Liver (tissue), 7 donors: ENCODE measurements at regions not wholly inside any gene's neighbourhood (a gene's known extent, or its start where the extent isn't known, plus 50 kb on each side); places are given as distances from the start of the nearest gene placed in this dataset.

Experiments
- DNase-seq: peaks from one replicate; pipeline ENCODE4 v3.0.0-alpha.2; 2017; ENCODE audit warnings: low spot score
- H3K27ac ChIP-seq, 2 donors: one replicate each; pipeline ENCODE4 v1.7.0; 2013; ENCODE audit warnings: inconsistent platforms in 2 of 2, low read length in 2 of 2, control low read depth in 1 of 2, low read depth in 1 of 2, mild to moderate bottlenecking in 1 of 2
- H3K27me3 ChIP-seq, 4 donors: one replicate each; pipeline versions ENCODE4 v1.6.1 to v1.7.0; 2013; ENCODE audit warnings: low read length in 3 of 4, inconsistent platforms in 1 of 4, mild to moderate bottlenecking in 1 of 4, moderate library complexity in 1 of 4; ENCODE audit not compliant: control insufficient read depth in 4 of 4, insufficient read depth in 4 of 4
- H3K36me3 ChIP-seq, 4 donors: one replicate each; pipeline versions ENCODE4 v1.6.1 to v1.7.0; 2013; ENCODE audit warnings: low read length in 3 of 4, mild to moderate bottlenecking in 3 of 4, low read depth in 1 of 4, moderate library complexity in 1 of 4; ENCODE audit not compliant: control insufficient read depth in 4 of 4, insufficient read depth in 3 of 4
- H3K4me1 ChIP-seq, 4 donors: one replicate each; pipeline versions ENCODE4 v1.6.1 to v1.7.0; 2013; ENCODE audit warnings: low read length in 3 of 4, mild to moderate bottlenecking in 3 of 4, moderate library complexity in 1 of 4; ENCODE audit not compliant: control insufficient read depth in 4 of 4, insufficient read depth in 4 of 4
- H3K4me3 ChIP-seq, 3 donors: one replicate each; pipeline versions ENCODE4 v1.6.1 to v1.7.0; 2013; ENCODE audit warnings: low read length in 3 of 3, control low read depth in 1 of 3, low read depth in 1 of 3, mild to moderate bottlenecking in 1 of 3
- H3K9ac ChIP-seq, 2 donors: one replicate each; pipeline ENCODE4 v1.7.0; 2013; ENCODE audit warnings: low read length in 2 of 2, mild to moderate bottlenecking in 2 of 2, moderate library complexity in 2 of 2, control low read depth in 1 of 2, low read depth in 1 of 2
- H3K9me3 ChIP-seq, 4 donors: one replicate each; pipeline versions ENCODE4 v1.6.1 to v1.7.0; 2013; ENCODE audit warnings: low read length in 3 of 4; ENCODE audit not compliant: control insufficient read depth in 4 of 4
- EGR1 ChIP-seq, 2 donors: IDR thresholded peaks; 2 replicates each; pipeline ENCODE4 v1.6.1; 2016 to 2018; ENCODE audit warnings: antibody characterized with exemption in 2 of 2, low read depth in 2 of 2
- FOXA1 ChIP-seq: IDR thresholded peaks from 2 replicates; pipeline ENCODE4 v1.6.1; 2016; ENCODE audit warnings: antibody characterized with exemption
- FOXA2 ChIP-seq: IDR thresholded peaks from 2 replicates; pipeline ENCODE4 v1.6.1; 2016; ENCODE audit warnings: antibody characterized with exemption
- HNF4A ChIP-seq, 2 donors: conservative IDR thresholded peaks; 2 replicates each; pipeline ENCODE4 v1.6.1; 2016; ENCODE audit warnings: antibody characterized with exemption in 2 of 2, mild to moderate bottlenecking in 2 of 2
- HNF4G ChIP-seq: IDR thresholded peaks from 2 replicates; pipeline ENCODE4 v1.6.1; 2016; ENCODE audit warnings: antibody characterized with exemption
- NR2F2 ChIP-seq: IDR thresholded peaks from 2 replicates; pipeline ENCODE4 v1.6.1; 2016; ENCODE audit warnings: antibody characterized with exemption
- REST ChIP-seq: IDR thresholded peaks from 2 replicates; pipeline ENCODE4 v1.6.1; 2016; ENCODE audit warnings: antibody characterized with exemption, mild to moderate bottlenecking
- RXRA ChIP-seq, 2 donors: IDR thresholded peaks; 2 replicates each; pipeline ENCODE4 v1.6.1; 2017 to 2018; ENCODE audit warnings: antibody characterized with exemption in 2 of 2, mild to moderate bottlenecking in 1 of 2
- TAF1 ChIP-seq: conservative IDR thresholded peaks from 2 replicates; pipeline ENCODE4 v1.6.1; 2016; ENCODE audit warnings: antibody characterized with exemption, mild to moderate bottlenecking
- YY1 ChIP-seq: IDR thresholded peaks from 2 replicates; pipeline ENCODE4 v1.6.1; 2016; ENCODE audit warnings: antibody characterized with exemption, mild to moderate bottlenecking
- WGBS: extraction: QIAGEN DNeasy Blood & Tissue Kit; methylation state at CpG from one replicate; pipeline ENCODE4 v1.1.7; 2013; 5-methylcytosine and 5-hydroxymethylcytosine counted together
- TF ChIP-seq, protein P1 (sequence below): IDR thresholded peaks from 2 replicates; pipeline ENCODE4 v1.6.1; 2016; ENCODE audit warnings: antibody characterized with exemption
- TF ChIP-seq, protein P2 (sequence below): IDR thresholded peaks from 2 replicates; pipeline ENCODE4 v1.6.1; 2016; ENCODE audit warnings: antibody characterized with exemption
- donor health status: healthy.
- donor health status: healthy.
- donor health status: healthy.
- donor health status: healthy.

- WGBS, result 92% methylated on average over 3 of the region's 3 CpGs
These were observed 147.1 kb upstream of the IRX6 start for GRCh38 chr16:55176901-55177300.

GRCh38 chr16:55179411-55179810, 144.6 kb upstream of the IRX6 start:
- no peaks in the 10 kb centered on the region for H3K36me3 ChIP-seq
- no peak for DNase-seq
- H3K9me3 ChIP-seq, result peaks cover 0 to 4% (median 2%) of the 10 kb centered on the region in 4 donors
- H3K4me3 ChIP-seq, result no peak overlapping the region
- H3K27me3 ChIP-seq, result no peaks in the 10 kb centered on the region
- no peak for TF ChIP-seq YY1
- no peak for TF ChIP-seq HNF4A (conservative IDR thresholded peaks at IDR 0.05)
- no peak for TF ChIP-seq REST
- TF ChIP-seq, protein P1, sequence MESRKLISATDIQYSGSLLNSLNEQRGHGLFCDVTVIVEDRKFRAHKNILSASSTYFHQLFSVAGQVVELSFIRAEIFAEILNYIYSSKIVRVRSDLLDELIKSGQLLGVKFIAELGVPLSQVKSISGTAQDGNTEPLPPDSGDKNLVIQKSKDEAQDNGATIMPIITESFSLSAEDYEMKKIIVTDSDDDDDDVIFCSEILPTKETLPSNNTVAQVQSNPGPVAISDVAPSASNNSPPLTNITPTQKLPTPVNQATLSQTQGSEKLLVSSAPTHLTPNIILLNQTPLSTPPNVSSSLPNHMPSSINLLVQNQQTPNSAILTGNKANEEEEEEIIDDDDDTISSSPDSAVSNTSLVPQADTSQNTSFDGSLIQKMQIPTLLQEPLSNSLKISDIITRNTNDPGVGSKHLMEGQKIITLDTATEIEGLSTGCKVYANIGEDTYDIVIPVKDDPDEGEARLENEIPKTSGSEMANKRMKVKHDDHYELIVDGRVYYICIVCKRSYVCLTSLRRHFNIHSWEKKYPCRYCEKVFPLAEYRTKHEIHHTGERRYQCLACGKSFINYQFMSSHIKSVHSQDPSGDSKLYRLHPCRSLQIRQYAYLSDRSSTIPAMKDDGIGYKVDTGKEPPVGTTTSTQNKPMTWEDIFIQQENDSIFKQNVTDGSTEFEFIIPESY, result no peak
- H3K4me1 ChIP-seq, result no peaks in the 10 kb centered on the region
- no peak overlapping the region for H3K9ac ChIP-seq
- no peak overlapping the region for H3K27ac ChIP-seq
- WGBS, result 49% methylated on average over 1 of the region's 1 CpG

More at GRCh38 chr16:55176901-55177300, 147.1 kb upstream of the IRX6 start:
- Histone ChIP-seq H3K4me3 (no peak overlapping the region), H3K4me1 (no peaks in the 10 kb centered on the region), H3K27me3 (no peaks in the 10 kb centered on the region), H3K36me3 (no peaks in the 10 kb centered on the region), H3K9me3 (peaks cover 0 to 5% (median 4%) of the 10 kb centered on the region in 4 donors), H3K9ac (no peak overlapping the region), H3K27ac (no peak overlapping the region)
- no peak for DNase-seq
- TF ChIP-seq, protein P1, result no peak
- TF ChIP-seq REST (no peak), FOXA1 (no peak), EGR1 (IDR thresholded peaks at IDR 0.05; ENCODE audit: low read depth in 2 of 2) (no peak), TAF1 (no peak), FOXA2 (no peak), NR2F2 (no peak), RXRA (IDR thresholded peaks at IDR 0.05) (no peak), YY1 (no peak), HNF4G (no peak)
- TF ChIP-seq, protein P2, sequence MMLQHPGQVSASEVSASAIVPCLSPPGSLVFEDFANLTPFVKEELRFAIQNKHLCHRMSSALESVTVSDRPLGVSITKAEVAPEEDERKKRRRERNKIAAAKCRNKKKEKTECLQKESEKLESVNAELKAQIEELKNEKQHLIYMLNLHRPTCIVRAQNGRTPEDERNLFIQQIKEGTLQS, result no peak
